ENCODE measurements at regions not wholly inside any gene's neighbourhood (a gene's known extent, or its start where the extent isn't known, plus 50 kb on each side); places are given as distances from the start of the nearest gene placed in this dataset.
A peak's percentile ranks its signal among the peaks of the same experiment; 100 is the strongest.
"Not testable (repeated sequence)": the region's sequence is repeated elsewhere in the genome, so short reads cannot be mapped to it uniquely, and the experiment has no call there.

- no peak for ATAC-seq
- intact Hi-C loops (cut with DNase I) = no loop called here
- no peaks in the 10 kb centered on the region for H3K36me3 ChIP-seq
- H3K27ac ChIP-seq = no peak overlapping the region
- TF ChIP-seq CTCF (IDR thresholded peaks at IDR 0.05) = no peak
- no peak overlapping the region for H3K4me3 ChIP-seq
- no peaks in the 10 kb centered on the region for H3K9me3 ChIP-seq
- H3K4me1 ChIP-seq = peaks cover 6% of the 10 kb centered on the region
- no peaks in the 10 kb centered on the region for H3K27me3 ChIP-seq
- DNase-seq = no peak
Observed at GRCh38 chr1:31485166-31485565, 72.2 kb downstream of the SERINC2 start.

GRCh38 chr1:31487143-31487542 lies 74.1 kb downstream of the SERINC2 start:
- H3K4me1 ChIP-seq = peaks cover 6% of the 10 kb centered on the region
- no peaks in the 10 kb centered on the region for H3K36me3 ChIP-seq
- no peaks in the 10 kb centered on the region for H3K27me3 ChIP-seq
- intact Hi-C loops (cut with DNase I) = no loop called here
- no peak for DNase-seq
- no peak overlapping the region for H3K4me3 ChIP-seq
- no peak for TF ChIP-seq CTCF (IDR thresholded peaks at IDR 0.05)
- ATAC-seq = no peak
- H3K9me3 ChIP-seq = no peaks in the 10 kb centered on the region
- no peak overlapping the region for H3K27ac ChIP-seq

GRCh38 chr1:31487721-31488293 lies 74.8 kb downstream of the SERINC2 start:
- H3K27ac ChIP-seq = no peak overlapping the region
- no peaks in the 10 kb centered on the region for H3K36me3 ChIP-seq
- peaks cover 6% of the 10 kb centered on the region for H3K4me1 ChIP-seq
- ATAC-seq (peak; percentile 76), DNase-seq (no peak)
- no peaks in the 10 kb centered on the region for H3K27me3 ChIP-seq
- no peak for TF ChIP-seq CTCF (IDR thresholded peaks at IDR 0.05)
- intact Hi-C loops (cut with DNase I) = no loop called here
- H3K4me3 ChIP-seq = no peak overlapping the region
- H3K9me3 ChIP-seq = no peaks in the 10 kb centered on the region

GRCh38 chr1:31488528-31488927 lies 75.5 kb downstream of the SERINC2 start:
- TF ChIP-seq CTCF (IDR thresholded peaks at IDR 0.05) = no peak
- H3K27ac ChIP-seq = no peak overlapping the region
- DNase-seq (no peak), ATAC-seq (no peak)
- no peaks in the 10 kb centered on the region for H3K27me3 ChIP-seq
- intact Hi-C loops (cut with DNase I) = no loop called here
- no peaks in the 10 kb centered on the region for H3K9me3 ChIP-seq
- no peaks in the 10 kb centered on the region for H3K36me3 ChIP-seq
- H3K4me1 ChIP-seq = peaks cover 6% of the 10 kb centered on the region
- no peak overlapping the region for H3K4me3 ChIP-seq

- intact Hi-C loops (cut with DNase I); ATAC-seq; H3K4me1 ChIP-seq; H3K27me3 ChIP-seq; H3K9me3 ChIP-seq; DNase-seq; H3K36me3 ChIP-seq; H3K4me3 ChIP-seq; H3K27ac ChIP-seq: not testable (repeated sequence)
Observed at GRCh38 chr1:31489575-31489974, 76.6 kb downstream of the SERINC2 start.

- H3K27me3 ChIP-seq; intact Hi-C loops (cut with DNase I); DNase-seq; H3K4me3 ChIP-seq; H3K9me3 ChIP-seq; H3K27ac ChIP-seq; H3K36me3 ChIP-seq; ATAC-seq; H3K4me1 ChIP-seq: not testable (repeated sequence)
Observed at GRCh38 chr1:31490596-31490995, 77.6 kb downstream of the SERINC2 start.

- DNase-seq; H3K27ac ChIP-seq; H3K4me3 ChIP-seq; H3K4me1 ChIP-seq; intact Hi-C loops (cut with DNase I); H3K36me3 ChIP-seq; ATAC-seq; H3K27me3 ChIP-seq; H3K9me3 ChIP-seq: not testable (repeated sequence)
Observed at GRCh38 chr1:31495351-31495750, 81.0 kb upstream of the TINAGL1 start.

- H3K4me1 ChIP-seq; H3K36me3 ChIP-seq; H3K9me3 ChIP-seq; H3K27ac ChIP-seq; intact Hi-C loops (cut with DNase I); ATAC-seq; H3K4me3 ChIP-seq; H3K27me3 ChIP-seq; DNase-seq: not testable (repeated sequence)
Observed at GRCh38 chr1:31495770-31496169, 80.5 kb upstream of the TINAGL1 start.
